Choroid plexus epithelial cell (primary cell): ENCODE measurements at regions not wholly inside any gene's neighbourhood (a gene's known extent, or its start where the extent isn't known, plus 50 kb on each side); places are given as distances from the start of the nearest gene placed in this dataset.

Source experiments
- DNase-seq: peaks from one replicate; pipeline ENCODE4 v3.0.0-alpha.2; 2010; ENCODE audit warnings: low read depth
- H3K4me3 ChIP-seq: 2 replicates; pipeline ENCODE4 v1.5.1; 2011; ENCODE audit warnings: low read depth, mild to moderate bottlenecking, control low read depth, low read length, moderate library complexity
- TF ChIP-seq, protein P1 (sequence below): conservative IDR thresholded peaks from 2 replicates; pipeline ENCODE4 v1.5.1; 2011; ENCODE audit warnings: low read depth, mild to moderate bottlenecking, control low read depth, inconsistent platforms, low read length, moderate library complexity

DNA sequence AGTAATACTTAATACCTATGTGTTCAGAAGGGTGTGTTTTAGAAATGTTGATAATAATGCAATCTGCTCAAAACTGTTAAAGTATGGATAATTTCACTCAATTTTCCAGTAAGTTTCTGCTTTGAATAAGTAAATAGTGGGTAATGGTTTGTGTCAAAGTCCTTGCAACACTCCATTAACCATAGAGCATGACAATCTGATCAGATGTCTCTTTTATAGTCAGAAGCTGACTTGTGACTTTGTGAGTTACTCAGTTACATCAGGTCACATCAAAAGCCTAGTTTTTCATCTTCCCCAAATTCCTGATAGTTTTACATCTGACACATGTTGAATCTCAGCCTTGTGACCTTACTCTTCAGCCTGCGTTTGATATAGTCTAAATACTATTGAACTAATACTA, 338.0 kb downstream of the EFNB2 start:
- DNase-seq: no peak
- H3K4me3 ChIP-seq: no peak overlapping the region
- TF ChIP-seq, protein P1, sequence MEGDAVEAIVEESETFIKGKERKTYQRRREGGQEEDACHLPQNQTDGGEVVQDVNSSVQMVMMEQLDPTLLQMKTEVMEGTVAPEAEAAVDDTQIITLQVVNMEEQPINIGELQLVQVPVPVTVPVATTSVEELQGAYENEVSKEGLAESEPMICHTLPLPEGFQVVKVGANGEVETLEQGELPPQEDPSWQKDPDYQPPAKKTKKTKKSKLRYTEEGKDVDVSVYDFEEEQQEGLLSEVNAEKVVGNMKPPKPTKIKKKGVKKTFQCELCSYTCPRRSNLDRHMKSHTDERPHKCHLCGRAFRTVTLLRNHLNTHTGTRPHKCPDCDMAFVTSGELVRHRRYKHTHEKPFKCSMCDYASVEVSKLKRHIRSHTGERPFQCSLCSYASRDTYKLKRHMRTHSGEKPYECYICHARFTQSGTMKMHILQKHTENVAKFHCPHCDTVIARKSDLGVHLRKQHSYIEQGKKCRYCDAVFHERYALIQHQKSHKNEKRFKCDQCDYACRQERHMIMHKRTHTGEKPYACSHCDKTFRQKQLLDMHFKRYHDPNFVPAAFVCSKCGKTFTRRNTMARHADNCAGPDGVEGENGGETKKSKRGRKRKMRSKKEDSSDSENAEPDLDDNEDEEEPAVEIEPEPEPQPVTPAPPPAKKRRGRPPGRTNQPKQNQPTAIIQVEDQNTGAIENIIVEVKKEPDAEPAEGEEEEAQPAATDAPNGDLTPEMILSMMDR: no peak

DNA sequence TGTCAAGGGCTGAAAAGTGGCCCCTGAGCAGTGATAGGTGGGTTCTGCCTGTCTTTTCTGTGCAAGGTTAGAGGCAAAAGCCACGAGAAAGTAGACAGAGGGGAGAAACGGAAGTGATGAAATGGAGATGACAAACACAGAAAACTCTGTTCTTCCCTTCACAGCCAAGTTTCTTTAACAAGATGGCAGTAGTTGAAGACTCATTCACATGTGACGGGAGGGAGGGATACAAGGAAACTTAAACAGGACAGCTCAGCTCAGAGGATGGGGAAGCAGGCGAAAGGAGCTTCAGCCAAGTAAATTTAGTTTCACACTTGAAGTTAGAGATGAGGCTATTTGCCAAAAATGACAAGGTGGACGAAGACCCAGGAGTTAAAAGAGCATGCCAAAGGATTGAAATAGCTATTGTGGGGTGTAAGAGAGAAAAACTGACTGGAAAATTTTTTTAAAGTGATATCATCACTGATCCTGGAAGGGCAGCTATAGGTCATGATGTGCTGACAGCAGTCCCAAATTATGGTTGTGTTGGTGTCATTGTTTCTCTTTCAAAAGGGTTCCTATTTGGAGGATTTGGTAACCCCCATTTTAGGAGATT, 347.9 kb downstream of the EFNB2 start:
- TF ChIP-seq, protein P1: no peak
- peak; percentile 13 for DNase-seq
- no peak overlapping the region for H3K4me3 ChIP-seq

DNA sequence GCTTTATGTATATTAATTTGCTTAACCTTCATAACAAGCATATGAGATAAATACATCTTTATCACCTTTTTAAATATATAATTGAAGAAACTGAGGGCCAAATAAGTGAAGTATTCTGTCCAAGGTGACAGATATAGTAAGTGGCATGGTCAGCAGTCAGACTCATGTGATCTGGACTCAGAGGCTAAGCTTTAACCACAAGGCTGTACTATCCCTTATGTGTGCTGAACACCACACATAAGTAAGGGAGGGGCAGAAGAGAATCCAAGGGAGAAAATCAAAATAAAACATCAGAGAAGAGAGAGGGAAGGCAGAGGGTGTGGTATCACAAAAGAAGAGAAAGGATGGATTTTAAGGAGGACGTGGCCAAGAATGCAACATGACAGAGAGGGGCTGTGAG, 348.4 kb downstream of the EFNB2 start:
- no peak for DNase-seq
- TF ChIP-seq, protein P1: no peak
- H3K4me3 ChIP-seq: no peak overlapping the region

DNA sequence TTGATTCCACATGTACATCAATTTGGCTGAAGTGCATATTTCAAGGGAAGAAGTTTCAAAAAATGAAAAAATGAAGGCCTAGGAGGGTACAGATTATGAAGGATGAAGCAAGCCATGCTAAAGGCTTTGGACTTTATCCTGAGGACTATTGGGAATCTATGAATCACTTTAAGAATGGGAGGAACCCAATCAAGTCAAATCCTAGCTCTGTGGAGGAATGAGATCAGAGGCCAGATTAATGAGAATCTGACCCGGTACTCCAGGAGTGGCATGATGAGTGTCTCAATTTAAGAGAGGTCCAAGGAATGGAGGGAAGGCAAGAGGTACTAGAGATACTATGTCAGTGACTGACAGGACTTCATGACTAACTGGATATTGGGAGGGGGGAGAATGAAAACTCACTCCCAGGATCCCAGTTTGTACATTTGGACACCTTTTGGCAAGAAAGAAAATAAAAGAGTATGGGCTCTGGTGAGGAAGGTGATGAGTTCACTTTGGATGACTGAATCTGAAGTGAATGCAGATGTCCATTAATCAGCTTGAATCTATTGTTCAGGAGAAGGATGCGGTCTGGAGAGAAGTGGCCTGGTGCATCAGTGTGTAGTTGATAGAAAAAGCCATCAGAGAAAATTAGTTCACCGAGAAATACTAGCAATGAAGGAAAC, 349.0 kb downstream of the EFNB2 start:
- H3K4me3 ChIP-seq: no peak overlapping the region
- no peak for DNase-seq
- TF ChIP-seq, protein P1: no peak

DNA sequence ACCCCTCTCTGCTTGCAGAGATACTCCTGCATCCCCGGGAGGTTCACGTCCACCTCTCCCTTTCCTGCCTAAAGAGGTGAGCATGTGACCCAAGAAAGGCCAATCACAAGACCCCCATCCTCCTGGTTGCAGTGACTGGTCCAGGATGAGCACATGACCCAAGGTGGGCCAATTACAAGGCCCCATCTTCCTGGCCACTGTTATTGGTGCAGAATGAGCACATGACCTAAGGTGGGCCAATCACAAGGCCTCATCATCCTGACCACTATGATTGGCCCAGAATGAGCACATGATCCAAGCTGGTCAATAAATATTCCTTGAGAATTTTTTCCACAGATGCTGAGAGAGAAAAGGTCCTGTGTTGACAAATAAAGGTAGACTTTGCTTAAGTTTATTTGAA, 350.7 kb downstream of the EFNB2 start:
- no peak for DNase-seq
- TF ChIP-seq, protein P1: no peak
- H3K4me3 ChIP-seq: no peak overlapping the region

DNA sequence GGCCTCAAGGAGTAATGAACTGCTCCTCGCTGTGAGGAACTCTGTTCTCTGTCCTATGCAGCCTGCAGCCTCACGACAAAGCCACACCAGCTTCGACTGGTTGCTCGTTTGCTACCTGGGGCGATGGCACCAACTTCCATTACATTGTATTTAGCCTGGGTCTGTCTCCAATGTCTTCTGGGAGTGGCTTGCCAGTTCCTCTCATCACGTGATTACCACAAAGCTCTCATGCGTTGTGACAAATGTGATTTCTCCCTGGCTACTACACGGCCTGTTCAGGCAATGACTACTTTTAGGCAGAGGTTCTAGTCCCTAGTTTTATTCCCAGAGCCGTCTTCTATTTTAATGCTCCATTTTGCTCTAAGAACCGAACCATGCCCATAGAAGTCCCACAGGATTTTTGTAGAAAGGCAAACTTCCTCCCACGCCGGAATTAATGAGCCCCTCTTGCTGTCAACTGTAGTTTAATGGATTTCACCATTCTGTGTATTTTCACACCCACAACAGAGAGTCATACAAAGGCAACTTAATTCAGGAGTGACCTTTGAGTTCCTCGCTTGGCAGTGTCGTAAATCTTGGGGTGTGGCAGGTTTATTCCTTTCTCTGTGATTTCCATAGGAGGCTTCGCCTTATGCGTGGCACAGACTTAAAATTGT, 351.9 kb downstream of the EFNB2 start:
- DNase-seq: no peak
- TF ChIP-seq, protein P1: no peak
- no peak overlapping the region for H3K4me3 ChIP-seq

DNA sequence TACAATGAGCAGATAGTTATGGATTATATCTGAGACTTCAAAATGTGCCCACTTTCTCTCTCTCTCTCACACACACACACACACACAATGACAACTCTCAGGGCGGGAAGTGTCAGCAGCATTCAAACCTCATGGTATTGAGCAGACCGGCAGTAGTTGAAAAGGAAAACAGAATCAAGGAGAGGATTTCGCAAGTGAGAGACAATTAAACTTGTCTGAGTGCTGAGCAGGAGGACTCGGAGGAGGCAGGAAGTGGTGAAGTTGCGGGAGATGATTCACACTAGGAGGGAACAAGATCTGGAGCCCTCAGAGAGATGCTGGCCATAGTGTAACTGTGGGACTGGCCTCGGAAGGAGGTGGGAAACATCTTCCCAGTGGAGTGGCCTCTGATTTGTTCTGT, 353.1 kb downstream of the EFNB2 start:
- peak; percentile 91 for DNase-seq
- no peak overlapping the region for H3K4me3 ChIP-seq
- TF ChIP-seq, protein P1: no peak
